Lung (tissue), 11 donors: ENCODE measurements at regions not wholly inside any gene's neighbourhood (a gene's known extent, or its start where the extent isn't known, plus 50 kb on each side); places are given as distances from the start of the nearest gene placed in this dataset.

Experiments
- ATAC-seq: fragments of 200-7000 bp; cut with Tn5 transposase; one replicate; pipeline ENCODE4 v1.9.1; 2020; ENCODE audit warnings: moderate number of reproducible peaks; ENCODE audit not compliant: insufficient read depth, low FRiP score
- DNase-seq, 3 donors: peaks; one replicate each; pipeline ENCODE4 v3.0.0-alpha.2; 2013 to 2017
- H3K27ac ChIP-seq, 2 donors: one replicate each; pipeline ENCODE4 v1.5.1; 2013; ENCODE audit warnings: mild to moderate bottlenecking in 2 of 2, moderate library complexity in 2 of 2, control low read depth in 1 of 2, inconsistent platforms in 1 of 2, low read depth in 1 of 2, low read length in 1 of 2
- H3K27me3 ChIP-seq, 3 donors: one replicate each; pipeline ENCODE4 v1.5.1; 2013; ENCODE audit warnings: low read length in 2 of 3; ENCODE audit not compliant: control insufficient read depth in 3 of 3, insufficient read depth in 3 of 3
- H3K36me3 ChIP-seq, 4 donors: one replicate each; pipeline ENCODE4 v1.5.1; 2013; ENCODE audit warnings: low read length in 4 of 4, mild to moderate bottlenecking in 1 of 4, moderate library complexity in 1 of 4; ENCODE audit not compliant: control insufficient read depth in 4 of 4, insufficient read depth in 4 of 4
- H3K4me1 ChIP-seq, 5 donors: one replicate each; pipeline ENCODE4 v1.5.1; 2013; ENCODE audit warnings: low read length in 5 of 5, mild to moderate bottlenecking in 2 of 5, moderate library complexity in 1 of 5; ENCODE audit not compliant: control insufficient read depth in 5 of 5, insufficient read depth in 5 of 5
- H3K4me3 ChIP-seq: one replicate; pipeline ENCODE4 v1.5.1; 2013; ENCODE audit warnings: mild to moderate bottlenecking, control low read depth, moderate library complexity
- H3K9ac ChIP-seq, 2 donors: one replicate each; pipeline ENCODE4 v1.5.1; 2013; ENCODE audit warnings: low read length in 2 of 2, control low read depth in 1 of 2; ENCODE audit not compliant: insufficient read depth in 1 of 2
- H3K9me3 ChIP-seq, 4 donors: one replicate each; pipeline ENCODE4 v1.5.1; 2013; ENCODE audit warnings: low read length in 3 of 4, mild to moderate bottlenecking in 1 of 4, moderate library complexity in 1 of 4; ENCODE audit not compliant: control insufficient read depth in 4 of 4, insufficient read depth in 3 of 4
- WGBS, 2 donors: extraction: QIAGEN DNeasy Blood & Tissue Kit; methylation state at CpG; one replicate each; pipeline ENCODE4 v1.1.7; 2013; 5-methylcytosine and 5-hydroxymethylcytosine counted together
- TF ChIP-seq, protein P1 (sequence below): IDR thresholded peaks from 2 replicates; pipeline ENCODE4 v1.5.1; 2012; ENCODE audit warnings: mild to moderate bottlenecking; ENCODE audit errors: control extremely low read depth, extremely low read depth
- donor health status: control.
- donor health status: control.
- donor health status: Bipolar disorder and iron deficiency.
- donor health status: healthy.
- donor health status: DM: yes; HTN: yes; CAD: no.

- Histone ChIP-seq H3K27ac (no peak overlapping the region), H3K4me3 (no peak overlapping the region), H3K9ac (no peak overlapping the region), H3K36me3 (no peaks in the 10 kb centered on the region), H3K4me1 (no peaks in the 10 kb centered on the region), H3K9me3 (peaks cover 0 to 9% (median under 1%) of the 10 kb centered on the region in 4 donors), H3K27me3 (no peaks in the 10 kb centered on the region)
- no peak for DNase-seq
- TF ChIP-seq, protein P1, sequence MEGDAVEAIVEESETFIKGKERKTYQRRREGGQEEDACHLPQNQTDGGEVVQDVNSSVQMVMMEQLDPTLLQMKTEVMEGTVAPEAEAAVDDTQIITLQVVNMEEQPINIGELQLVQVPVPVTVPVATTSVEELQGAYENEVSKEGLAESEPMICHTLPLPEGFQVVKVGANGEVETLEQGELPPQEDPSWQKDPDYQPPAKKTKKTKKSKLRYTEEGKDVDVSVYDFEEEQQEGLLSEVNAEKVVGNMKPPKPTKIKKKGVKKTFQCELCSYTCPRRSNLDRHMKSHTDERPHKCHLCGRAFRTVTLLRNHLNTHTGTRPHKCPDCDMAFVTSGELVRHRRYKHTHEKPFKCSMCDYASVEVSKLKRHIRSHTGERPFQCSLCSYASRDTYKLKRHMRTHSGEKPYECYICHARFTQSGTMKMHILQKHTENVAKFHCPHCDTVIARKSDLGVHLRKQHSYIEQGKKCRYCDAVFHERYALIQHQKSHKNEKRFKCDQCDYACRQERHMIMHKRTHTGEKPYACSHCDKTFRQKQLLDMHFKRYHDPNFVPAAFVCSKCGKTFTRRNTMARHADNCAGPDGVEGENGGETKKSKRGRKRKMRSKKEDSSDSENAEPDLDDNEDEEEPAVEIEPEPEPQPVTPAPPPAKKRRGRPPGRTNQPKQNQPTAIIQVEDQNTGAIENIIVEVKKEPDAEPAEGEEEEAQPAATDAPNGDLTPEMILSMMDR = no peak
- 86 to 94% methylated on average over 4 of the region's 4 CpGs for WGBS, 2 donors
- no peak for ATAC-seq
These were observed 494.1 kb downstream of the TLE1 start for GRCh38 chr9:81195206-81195605.

DNA sequence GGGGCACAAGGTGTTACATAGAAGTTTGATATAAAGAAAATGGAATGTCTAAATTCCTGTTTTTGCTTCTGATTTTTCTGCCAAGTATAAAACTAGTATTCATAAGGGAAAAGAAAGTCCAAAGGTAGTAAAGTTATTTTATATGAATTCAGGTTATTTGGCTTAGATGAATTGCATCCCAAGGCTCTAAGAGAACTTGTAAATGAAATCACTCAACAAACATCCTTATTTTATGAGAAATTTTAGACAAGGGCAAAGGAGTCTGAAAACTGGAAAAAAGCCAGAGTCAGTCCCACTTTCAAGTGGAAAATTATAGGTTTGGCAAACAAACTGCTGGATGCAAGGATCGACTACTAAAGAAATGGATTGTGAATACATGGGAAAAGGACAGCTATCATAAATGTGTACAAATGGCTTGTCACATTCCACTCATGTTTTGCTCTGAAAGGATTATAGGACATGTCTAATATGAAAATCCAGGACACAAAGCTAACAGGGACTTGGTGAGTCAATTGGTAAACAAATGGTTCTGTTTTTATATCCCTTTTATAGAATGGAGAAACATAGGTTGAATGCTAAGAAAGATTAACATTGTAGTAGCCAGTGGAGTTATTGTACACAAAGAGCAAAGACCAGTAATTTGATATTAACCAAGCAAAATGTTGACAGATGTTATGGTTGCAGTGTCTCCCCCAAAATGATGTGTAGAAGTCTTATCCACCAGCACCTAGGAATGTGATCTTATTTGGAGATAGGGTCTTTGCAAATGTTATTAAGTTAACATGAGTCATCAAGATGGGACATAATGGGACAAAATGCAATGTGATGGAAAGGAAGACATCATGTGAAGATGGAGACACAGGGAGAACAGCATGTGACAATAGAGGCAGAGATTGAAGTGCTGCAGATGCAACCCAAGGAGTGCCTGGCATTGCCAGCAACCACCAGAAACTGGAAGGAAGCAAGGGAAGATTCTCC, 495.7 kb downstream of the TLE1 start:
- WGBS, 2 donors = 50 to 74% methylated on average over 1 of the region's 1 CpG

DNA sequence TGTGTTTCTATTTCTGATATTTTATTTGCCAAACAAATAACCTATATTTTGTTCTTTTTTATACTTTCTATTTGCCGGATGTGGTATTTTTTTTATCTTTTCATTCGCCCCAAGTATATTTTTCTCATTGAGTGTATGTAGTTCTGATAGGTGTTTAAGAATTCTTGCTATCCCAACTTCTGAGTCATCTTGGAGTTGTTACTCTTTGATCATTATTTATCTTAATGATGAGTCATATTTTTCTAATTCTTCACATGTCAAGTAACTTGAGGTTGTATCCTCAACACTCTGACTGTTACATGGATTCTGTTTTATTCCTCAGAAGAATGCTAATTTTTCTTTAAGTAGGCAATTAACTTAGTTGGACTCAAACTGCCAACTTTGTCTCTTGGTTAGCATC, 498.1 kb downstream of the TLE1 start:
- peaks cover 0 to 10% (median under 1%) of the 10 kb centered on the region in 4 donors for H3K9me3 ChIP-seq
- H3K4me1 ChIP-seq = no peaks in the 10 kb centered on the region
- H3K27ac ChIP-seq = no peak overlapping the region
- H3K36me3 ChIP-seq = no peaks in the 10 kb centered on the region
- DNase-seq (no peak), ATAC-seq (no peak)
- TF ChIP-seq, protein P1 = no peak
- WGBS, 2 donors = 90% methylated on average over 2 of the region's 2 CpGs
- no peak overlapping the region for H3K9ac ChIP-seq
- no peak overlapping the region for H3K4me3 ChIP-seq
- no peaks in the 10 kb centered on the region for H3K27me3 ChIP-seq

More for the DNA sequence above, 495.7 kb downstream of the TLE1 start:
- Histone ChIP-seq H3K4me1 (no peaks in the 10 kb centered on the region), H3K4me3 (no peak overlapping the region), H3K9me3 (peaks cover 0 to 10% (median under 1%) of the 10 kb centered on the region in 4 donors), H3K27me3 (no peaks in the 10 kb centered on the region), H3K27ac (no peak overlapping the region), H3K36me3 (no peaks in the 10 kb centered on the region), H3K9ac (no peak overlapping the region)
- DNase-seq (no peak), ATAC-seq (no peak)
- TF ChIP-seq, protein P1 = no peak
